MM.1S (cell line): ENCODE measurements at regions not wholly inside any gene's neighbourhood (a gene's known extent, or its start where the extent isn't known, plus 50 kb on each side); places are given as distances from the start of the nearest gene placed in this dataset.

ENCODE experiments used
- DNase-seq: peaks from one replicate; pipeline ENCODE4 v3.0.0-alpha.2; 2015
- H2AFZ ChIP-seq: fragments of 300-600 bp; sonication (generic); 2 replicates; pipeline ENCODE4 v1.6.0; 2016; ENCODE audit warnings: antibody characterized with exemption, low read length
- H3F3A ChIP-seq: fragments of 300-600 bp; sonication (generic); 2 replicates; pipeline ENCODE4 v1.6.1; 2016; ENCODE audit warnings: mild to moderate bottlenecking, antibody characterized with exemption, low read length, moderate library complexity, mixed read lengths; ENCODE audit not compliant: insufficient read depth
- H3K27ac ChIP-seq: fragments of 300-600 bp; sonication (generic); 2 replicates; pipeline ENCODE4 v1.5.1; 2016; ENCODE audit warnings: mild to moderate bottlenecking, low read length
- H3K27me3 ChIP-seq: fragments of 300-600 bp; sonication (generic); replicated peaks from 2 replicates; pipeline ENCODE4 v1.6.0; 2016; ENCODE audit warnings: low read length; ENCODE audit not compliant: insufficient read depth
- H3K36me3 ChIP-seq: fragments of 300-600 bp; sonication (generic); replicated peaks from 2 replicates; pipeline ENCODE4 v1.6.1; 2016; ENCODE audit warnings: mild to moderate bottlenecking, low read length, mixed read lengths; ENCODE audit not compliant: insufficient read depth
- H3K4me1 ChIP-seq: fragments of 300-600 bp; sonication (generic); 2 replicates; pipeline ENCODE4 v1.6.1; 2016; ENCODE audit warnings: low read length, mixed read lengths
- H3K4me2 ChIP-seq: fragments of 300-600 bp; sonication (generic); 2 replicates; pipeline ENCODE4 v1.6.0; 2016; ENCODE audit warnings: low read depth, low read length
- H3K4me3 ChIP-seq: fragments of 300-600 bp; sonication (generic); 2 replicates; pipeline ENCODE4 v1.5.1; 2016; ENCODE audit warnings: low read length, mixed read lengths
- H3K79me2 ChIP-seq: fragments of 300-600 bp; sonication (generic); 2 replicates; pipeline ENCODE4 v1.6.1; 2016; ENCODE audit warnings: mixed run types, low read length, mixed read lengths
- H3K9ac ChIP-seq: fragments of 300-600 bp; sonication (generic); 2 replicates; pipeline ENCODE4 v1.6.1; 2016; ENCODE audit warnings: low read length, mixed read lengths
- H3K9me2 ChIP-seq: fragments of 300-600 bp; sonication (generic); replicated peaks from 2 replicates; pipeline ENCODE4 v1.6.1; 2016; ENCODE audit warnings: mild to moderate bottlenecking, low read length, mixed read lengths; ENCODE audit not compliant: insufficient read depth
- H3K9me3 ChIP-seq: fragments of 300-600 bp; sonication (generic); replicated peaks from 2 replicates; pipeline ENCODE4 v1.6.1; 2016; ENCODE audit warnings: mild to moderate bottlenecking, low read length, mixed read lengths; ENCODE audit not compliant: insufficient read depth
- H4K20me1 ChIP-seq: fragments of 300-600 bp; sonication (generic); 2 replicates; pipeline ENCODE4 v1.6.1; 2016; ENCODE audit warnings: mild to moderate bottlenecking, low read length, moderate library complexity, mixed read lengths; ENCODE audit not compliant: insufficient read depth
- EZH2 ChIP-seq: fragments of 300-600 bp; sonication (generic); optimal IDR thresholded peaks from 2 replicates; pipeline ENCODE3; 2017; ENCODE audit warnings: low read depth, mild to moderate bottlenecking, antibody characterized with exemption, low read length, mixed read lengths
- EZH2phosphoT487 ChIP-seq: fragments of 300-600 bp; sonication (generic); IDR thresholded peaks from 2 replicates; pipeline ENCODE4 v1.6.1; 2018; ENCODE audit warnings: antibody characterized with exemption, low read length
- TF ChIP-seq, protein P1 (sequence below): fragments of 300-600 bp; sonication (generic); IDR thresholded peaks from 2 replicates; pipeline ENCODE4 v1.5.1; 2016; ENCODE audit warnings: antibody characterized with exemption, low read length, mixed read lengths

DNA sequence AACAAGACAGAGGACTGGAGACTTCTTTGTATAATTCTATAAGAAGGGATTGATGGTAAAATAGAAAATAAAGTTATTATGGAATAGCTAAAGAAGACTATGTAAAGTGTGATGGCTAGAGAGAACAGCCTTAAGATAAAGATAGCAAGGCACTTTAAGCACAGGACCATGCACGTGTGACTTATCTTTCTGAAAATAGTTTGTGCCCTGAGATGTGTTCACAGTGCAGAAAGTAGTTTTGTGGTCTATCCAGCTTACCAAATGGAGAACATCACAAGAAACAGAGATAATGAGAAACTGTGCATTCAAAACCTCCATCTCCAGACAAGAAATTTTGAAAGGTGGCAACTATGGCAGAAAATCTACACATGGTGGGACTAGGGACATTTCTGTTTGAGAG lies 213.3 kb downstream of the PARM1 start:
- Histone ChIP-seq H3K9ac (no peak overlapping the region), H3K27ac (peak overlapping the region; percentile 30; the same call in 1 of the 2 replicates), H3K9me3 (no peaks in the 10 kb centered on the region), H3K27me3 (no peaks in the 10 kb centered on the region), H3K4me1 (peaks cover 34% of the 10 kb centered on the region), H3F3A (peaks cover 11% of the 10 kb centered on the region; the same call in 1 of the 2 replicates), H3K79me2 (no peaks in the 10 kb centered on the region), H4K20me1 (no peaks in the 10 kb centered on the region), H3K36me3 (no peaks in the 10 kb centered on the region), H3K4me2 (peak overlapping the region; percentile 10), H2AFZ (0 out of 2 replicates have a peak overlapping the region, but pooled peaks have one; percentile 14), H3K4me3 (no peak overlapping the region), H3K9me2 (no peaks in the 10 kb centered on the region)
- TF ChIP-seq EZH2 = no peak
- no peak for TF ChIP-seq EZH2phosphoT487
- TF ChIP-seq, protein P1, sequence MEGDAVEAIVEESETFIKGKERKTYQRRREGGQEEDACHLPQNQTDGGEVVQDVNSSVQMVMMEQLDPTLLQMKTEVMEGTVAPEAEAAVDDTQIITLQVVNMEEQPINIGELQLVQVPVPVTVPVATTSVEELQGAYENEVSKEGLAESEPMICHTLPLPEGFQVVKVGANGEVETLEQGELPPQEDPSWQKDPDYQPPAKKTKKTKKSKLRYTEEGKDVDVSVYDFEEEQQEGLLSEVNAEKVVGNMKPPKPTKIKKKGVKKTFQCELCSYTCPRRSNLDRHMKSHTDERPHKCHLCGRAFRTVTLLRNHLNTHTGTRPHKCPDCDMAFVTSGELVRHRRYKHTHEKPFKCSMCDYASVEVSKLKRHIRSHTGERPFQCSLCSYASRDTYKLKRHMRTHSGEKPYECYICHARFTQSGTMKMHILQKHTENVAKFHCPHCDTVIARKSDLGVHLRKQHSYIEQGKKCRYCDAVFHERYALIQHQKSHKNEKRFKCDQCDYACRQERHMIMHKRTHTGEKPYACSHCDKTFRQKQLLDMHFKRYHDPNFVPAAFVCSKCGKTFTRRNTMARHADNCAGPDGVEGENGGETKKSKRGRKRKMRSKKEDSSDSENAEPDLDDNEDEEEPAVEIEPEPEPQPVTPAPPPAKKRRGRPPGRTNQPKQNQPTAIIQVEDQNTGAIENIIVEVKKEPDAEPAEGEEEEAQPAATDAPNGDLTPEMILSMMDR = no peak
- peak; percentile 71 for DNase-seq

DNA sequence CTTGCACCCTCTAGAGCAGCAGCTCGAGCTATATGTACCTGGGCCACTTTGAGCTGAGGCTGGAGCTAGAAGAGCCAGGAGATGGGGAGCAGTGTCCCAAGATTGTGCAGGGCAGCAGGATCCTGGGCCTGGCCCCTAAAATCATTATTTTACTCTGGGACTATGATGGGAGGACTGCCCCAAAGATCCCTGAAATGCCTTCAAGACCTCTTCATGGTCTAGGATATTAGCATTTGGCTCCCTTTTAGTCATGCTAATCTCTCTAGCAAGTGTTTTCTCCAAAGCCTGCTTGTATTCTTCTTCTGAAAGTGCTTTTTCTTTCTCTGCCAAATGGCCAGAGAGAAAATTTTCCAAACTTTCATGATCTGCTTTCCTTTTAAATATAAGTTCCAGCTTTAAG lies 211.6 kb downstream of the PARM1 start:
- H3K9me3 ChIP-seq = no peaks in the 10 kb centered on the region
- no peak overlapping the region for H3K4me2 ChIP-seq
- no peaks in the 10 kb centered on the region for H3K79me2 ChIP-seq
- no peak for DNase-seq
- H3F3A ChIP-seq = peaks cover 11% of the 10 kb centered on the region; the same call in 1 of the 2 replicates
- peaks cover 34% of the 10 kb centered on the region for H3K4me1 ChIP-seq
- H3K9me2 ChIP-seq = no peaks in the 10 kb centered on the region
- H2AFZ ChIP-seq = no peak overlapping the region
- TF ChIP-seq EZH2phosphoT487 (no peak), EZH2 (no peak)
- TF ChIP-seq, protein P1 = no peak
- no peaks in the 10 kb centered on the region for H3K36me3 ChIP-seq
- H3K27ac ChIP-seq = no peak overlapping the region
- no peaks in the 10 kb centered on the region for H4K20me1 ChIP-seq
- no peak overlapping the region for H3K9ac ChIP-seq
- no peaks in the 10 kb centered on the region for H3K27me3 ChIP-seq
- no peak overlapping the region for H3K4me3 ChIP-seq

DNA sequence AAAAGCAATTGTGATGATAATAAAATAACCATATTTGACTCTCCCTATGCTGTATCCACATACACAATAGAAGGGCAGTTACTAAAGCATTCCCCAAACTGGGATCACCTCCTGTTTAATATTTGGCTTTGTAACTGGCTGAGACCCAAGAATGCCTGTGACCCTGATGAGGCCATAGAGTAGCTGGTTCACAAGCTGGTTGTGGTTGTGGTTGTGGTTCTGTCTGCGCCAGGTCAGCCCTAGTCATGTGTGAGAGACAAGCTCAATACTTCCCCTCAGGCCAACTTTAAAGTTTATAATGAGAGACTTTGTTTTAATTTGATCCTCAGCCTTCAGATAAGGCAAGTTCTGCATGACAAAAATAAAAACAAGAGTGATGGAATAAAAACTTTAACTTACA lies 209.9 kb downstream of the PARM1 start:
- no peaks in the 10 kb centered on the region for H3K9me3 ChIP-seq
- H4K20me1 ChIP-seq = no peaks in the 10 kb centered on the region
- 0 out of 2 replicates have a peak overlapping the region, but pooled peaks have one; percentile 4 for H3K4me2 ChIP-seq
- H3K4me3 ChIP-seq = no peak overlapping the region
- no peaks in the 10 kb centered on the region for H3K9me2 ChIP-seq
- no peaks in the 10 kb centered on the region for H3K36me3 ChIP-seq
- H3K27ac ChIP-seq = no peak overlapping the region
- H3K4me1 ChIP-seq = peaks cover 34% of the 10 kb centered on the region
- no peak overlapping the region for H2AFZ ChIP-seq
- H3K79me2 ChIP-seq = no peaks in the 10 kb centered on the region
- DNase-seq = no peak
- no peak overlapping the region for H3K9ac ChIP-seq
- H3K27me3 ChIP-seq = no peaks in the 10 kb centered on the region
- TF ChIP-seq EZH2 = no peak
- TF ChIP-seq, protein P1 = no peak
- no peak for TF ChIP-seq EZH2phosphoT487
- H3F3A ChIP-seq = peaks cover 11% of the 10 kb centered on the region; the same call in 1 of the 2 replicates
